ENCODE measurements at regions not wholly inside any gene's neighbourhood (a gene's known extent, or its start where the extent isn't known, plus 50 kb on each side); places are given as distances from the start of the nearest gene placed in this dataset.
A peak's percentile ranks its signal among the peaks of the same experiment; 100 is the strongest.

DNA sequence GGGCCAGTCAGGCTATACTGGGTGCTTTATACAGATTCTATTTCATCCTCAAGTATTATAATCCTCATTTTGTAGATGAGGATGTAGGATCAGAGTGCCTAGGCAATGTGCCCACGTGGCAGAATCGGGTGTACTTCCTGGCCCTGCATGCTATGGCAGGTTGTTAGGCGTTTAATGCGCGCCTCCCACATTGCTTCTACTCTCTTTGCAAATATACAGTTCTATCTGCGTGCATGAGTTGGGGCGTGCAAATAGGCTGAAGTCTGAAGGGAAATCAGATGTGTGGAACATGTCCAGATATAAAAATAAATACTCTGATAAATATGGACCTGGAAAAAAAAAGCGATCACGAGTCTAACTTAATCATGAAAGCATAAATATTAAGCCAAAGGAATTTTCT is 194.7 kb upstream of the FMN2 start:
- DNase-seq (ENCODE audit: low read depth), result no peak
- H3K4me3 ChIP-seq (ENCODE audit: low read length), result no peak overlapping the region
- TF ChIP-seq, protein P1, sequence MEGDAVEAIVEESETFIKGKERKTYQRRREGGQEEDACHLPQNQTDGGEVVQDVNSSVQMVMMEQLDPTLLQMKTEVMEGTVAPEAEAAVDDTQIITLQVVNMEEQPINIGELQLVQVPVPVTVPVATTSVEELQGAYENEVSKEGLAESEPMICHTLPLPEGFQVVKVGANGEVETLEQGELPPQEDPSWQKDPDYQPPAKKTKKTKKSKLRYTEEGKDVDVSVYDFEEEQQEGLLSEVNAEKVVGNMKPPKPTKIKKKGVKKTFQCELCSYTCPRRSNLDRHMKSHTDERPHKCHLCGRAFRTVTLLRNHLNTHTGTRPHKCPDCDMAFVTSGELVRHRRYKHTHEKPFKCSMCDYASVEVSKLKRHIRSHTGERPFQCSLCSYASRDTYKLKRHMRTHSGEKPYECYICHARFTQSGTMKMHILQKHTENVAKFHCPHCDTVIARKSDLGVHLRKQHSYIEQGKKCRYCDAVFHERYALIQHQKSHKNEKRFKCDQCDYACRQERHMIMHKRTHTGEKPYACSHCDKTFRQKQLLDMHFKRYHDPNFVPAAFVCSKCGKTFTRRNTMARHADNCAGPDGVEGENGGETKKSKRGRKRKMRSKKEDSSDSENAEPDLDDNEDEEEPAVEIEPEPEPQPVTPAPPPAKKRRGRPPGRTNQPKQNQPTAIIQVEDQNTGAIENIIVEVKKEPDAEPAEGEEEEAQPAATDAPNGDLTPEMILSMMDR (conservative IDR thresholded peaks at IDR 0.05; ENCODE audit: low read length), result no peak

DNA sequence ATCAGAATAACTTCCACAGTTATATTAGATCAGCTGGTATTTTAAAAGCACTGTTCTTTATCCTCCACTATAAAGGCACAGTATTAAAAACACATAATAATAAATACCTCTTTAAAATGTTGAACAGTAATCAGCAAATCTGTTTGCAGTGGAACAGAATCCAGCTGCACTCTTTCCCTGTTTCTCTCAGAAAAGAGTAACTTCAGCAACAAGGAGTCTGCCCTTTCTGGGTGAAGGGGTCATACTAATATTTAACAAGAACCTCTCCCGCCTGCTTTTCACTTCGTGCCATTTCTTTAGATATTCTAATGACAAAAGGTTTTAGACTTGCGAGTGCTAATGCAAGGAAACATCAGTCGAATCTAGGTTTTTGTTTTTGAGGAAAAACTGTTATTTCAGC is 194.2 kb upstream of the FMN2 start:
- H3K4me3 ChIP-seq (ENCODE audit: low read length), result no peak overlapping the region
- DNase-seq (ENCODE audit: low read depth), result no peak
- TF ChIP-seq, protein P1 (conservative IDR thresholded peaks at IDR 0.05; ENCODE audit: low read length), result no peak

DNA sequence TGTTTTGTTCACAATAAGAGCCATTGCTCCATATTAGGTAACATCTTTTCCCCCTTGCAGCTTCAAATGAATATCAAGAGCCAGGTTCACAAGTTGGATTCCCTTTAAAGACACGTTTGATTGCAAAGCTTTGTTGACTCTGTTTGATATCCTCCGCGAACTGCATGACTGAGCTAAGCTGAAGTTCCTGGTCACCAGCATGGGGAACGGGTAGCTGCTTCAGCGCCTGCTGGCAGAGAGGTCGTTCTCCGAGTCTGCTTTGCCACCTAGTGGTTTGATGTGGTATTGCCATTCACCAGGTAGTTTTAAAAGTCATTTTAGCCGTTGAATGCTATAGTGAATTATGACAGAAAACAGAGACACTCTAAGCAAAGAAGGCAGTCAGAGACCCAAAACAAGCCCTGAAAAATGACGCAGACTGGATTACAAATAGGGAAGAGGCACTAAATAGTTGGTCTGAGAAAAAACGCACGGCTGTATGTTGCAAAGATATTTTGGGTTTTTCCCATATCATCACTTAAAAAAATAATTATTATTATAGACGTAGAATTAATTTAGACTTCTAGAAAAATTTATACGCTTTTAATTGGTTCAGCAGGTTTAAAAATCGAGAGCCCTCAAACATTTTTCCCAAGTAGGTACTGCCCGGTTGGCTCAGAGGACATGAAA is 193.5 kb upstream of the FMN2 start:
- DNase-seq (ENCODE audit: low read depth), result peak; percentile 71
- H3K4me3 ChIP-seq (ENCODE audit: low read length), result no peak overlapping the region
- TF ChIP-seq, protein P1 (conservative IDR thresholded peaks at IDR 0.05; ENCODE audit: low read length), result peak; percentile 98

DNA sequence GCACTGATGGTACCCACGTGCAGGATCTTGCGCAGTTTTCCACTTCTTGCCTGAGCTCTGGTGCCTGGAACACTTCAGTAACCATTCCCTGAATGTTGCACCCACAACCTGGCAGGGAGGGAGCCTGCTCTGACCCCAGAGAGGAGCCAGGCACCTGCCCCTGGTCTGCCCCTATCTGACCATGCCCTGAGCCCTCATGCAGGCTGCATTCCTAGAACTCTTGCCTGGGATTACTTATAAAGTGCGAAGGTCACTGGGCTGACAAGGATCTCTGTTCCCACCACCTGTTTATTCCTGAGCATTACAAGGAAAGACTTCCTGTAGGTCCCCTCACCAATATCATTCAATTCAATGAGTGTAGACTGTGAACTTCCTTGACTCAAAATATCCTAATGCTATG is 191.9 kb upstream of the FMN2 start:
- TF ChIP-seq, protein P1 (conservative IDR thresholded peaks at IDR 0.05; ENCODE audit: low read length), result no peak
- no peak overlapping the region for H3K4me3 ChIP-seq (ENCODE audit: low read length)
- no peak for DNase-seq (ENCODE audit: low read depth)

DNA sequence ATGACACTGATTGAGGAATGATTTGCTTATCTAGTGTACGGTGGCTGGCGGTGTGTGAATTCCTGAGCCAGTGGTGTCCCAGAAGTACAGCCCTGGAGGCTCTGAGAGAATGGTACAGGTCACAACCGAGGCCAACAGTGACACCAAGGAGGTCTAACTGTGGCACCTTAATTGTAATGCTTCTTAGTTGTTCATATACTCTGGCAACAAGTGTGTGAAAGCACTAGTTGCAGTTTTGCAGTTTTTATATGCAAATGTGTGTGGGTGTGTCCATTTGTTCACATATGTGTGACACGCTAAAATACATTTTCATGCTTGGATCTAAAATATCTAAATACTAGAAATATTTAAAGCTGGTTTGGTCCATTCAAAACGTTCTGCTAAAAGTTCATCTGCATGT is 185.3 kb upstream of the FMN2 start:
- TF ChIP-seq, protein P1 (conservative IDR thresholded peaks at IDR 0.05; ENCODE audit: low read length), result no peak
- H3K4me3 ChIP-seq (ENCODE audit: low read length), result no peak overlapping the region
- no peak for DNase-seq (ENCODE audit: low read depth)

DNA sequence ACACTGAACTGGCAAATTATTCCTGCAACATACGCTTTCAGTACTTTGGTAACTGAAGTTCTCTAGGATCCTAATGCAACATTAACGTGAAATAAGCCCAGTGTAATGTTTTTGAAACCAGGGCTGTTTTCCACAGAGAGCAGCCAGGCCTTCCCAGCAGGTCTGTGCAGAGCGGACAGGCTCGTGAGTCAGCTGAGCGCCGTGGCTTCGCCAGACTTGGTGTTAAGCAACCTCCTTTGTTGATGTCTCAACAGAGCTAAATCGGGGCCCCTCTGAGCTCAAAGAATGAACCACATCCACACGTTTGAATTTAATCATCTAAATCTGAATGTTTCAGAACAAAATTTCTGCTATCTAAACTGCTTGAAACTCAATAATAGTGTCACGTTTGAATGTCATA is 181.8 kb upstream of the FMN2 start:
- TF ChIP-seq, protein P1 (conservative IDR thresholded peaks at IDR 0.05; ENCODE audit: low read length), result no peak
- DNase-seq (ENCODE audit: low read depth), result peak; percentile 82
- no peak overlapping the region for H3K4me3 ChIP-seq (ENCODE audit: low read length)

DNA sequence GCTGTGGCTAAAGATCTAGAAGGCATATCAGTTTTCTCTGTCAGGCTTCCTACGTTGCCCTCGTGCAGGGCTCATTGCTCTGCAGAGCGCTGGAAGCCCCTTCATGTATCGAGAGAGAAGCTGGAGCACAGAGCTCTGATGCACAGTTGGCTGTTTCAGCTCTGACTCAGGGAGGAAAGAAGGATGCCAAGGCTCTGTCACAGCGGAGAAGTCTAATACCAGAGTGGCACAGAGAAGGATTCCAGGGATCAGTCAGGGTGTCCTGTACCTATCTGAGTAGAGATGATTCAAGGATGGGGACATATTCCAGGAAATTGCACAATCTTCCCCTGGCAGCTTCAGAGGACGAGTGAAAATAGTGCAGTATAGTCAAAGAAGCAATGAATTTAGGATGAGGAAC is 179.2 kb upstream of the FMN2 start:
- TF ChIP-seq, protein P1 (conservative IDR thresholded peaks at IDR 0.05; ENCODE audit: low read length), result no peak
- DNase-seq (ENCODE audit: low read depth), result peak; percentile 53
- H3K4me3 ChIP-seq (ENCODE audit: low read length), result no peak overlapping the region

Data from AG10803 (cell line).